ENCODE measurements at regions not wholly inside any gene's neighbourhood (a gene's known extent, or its start where the extent isn't known, plus 50 kb on each side); places are given as distances from the start of the nearest gene placed in this dataset.
"Not testable (repeated sequence)": the region's sequence is repeated elsewhere in the genome, so short reads cannot be mapped to it uniquely, and the experiment has no call there.

DNA sequence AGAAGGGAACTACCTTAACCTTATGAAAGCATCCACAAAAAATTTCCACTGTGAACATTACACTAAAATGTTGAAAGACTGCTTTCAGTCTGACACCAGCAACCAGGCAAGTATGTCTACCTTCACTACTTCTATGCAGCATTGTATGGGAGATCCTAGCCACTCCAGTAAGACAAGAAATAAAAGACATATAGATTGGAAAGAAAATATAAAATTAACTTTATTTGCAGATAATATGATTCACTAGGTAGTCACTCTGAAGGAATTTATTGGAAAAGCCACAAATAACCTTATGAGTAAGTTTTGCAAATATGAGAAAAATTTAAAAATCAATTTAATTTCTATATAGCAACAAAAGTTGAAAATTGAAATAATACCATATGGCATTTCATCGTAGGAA lies 172.0 kb downstream of the RERGL start:
- no peak overlapping the region for H3K4me3 ChIP-seq (ENCODE audit: control insufficient read depth, low read depth, low read length)
- no peak for DNase-seq (ENCODE audit: low read depth)
- TF ChIP-seq, protein P1, sequence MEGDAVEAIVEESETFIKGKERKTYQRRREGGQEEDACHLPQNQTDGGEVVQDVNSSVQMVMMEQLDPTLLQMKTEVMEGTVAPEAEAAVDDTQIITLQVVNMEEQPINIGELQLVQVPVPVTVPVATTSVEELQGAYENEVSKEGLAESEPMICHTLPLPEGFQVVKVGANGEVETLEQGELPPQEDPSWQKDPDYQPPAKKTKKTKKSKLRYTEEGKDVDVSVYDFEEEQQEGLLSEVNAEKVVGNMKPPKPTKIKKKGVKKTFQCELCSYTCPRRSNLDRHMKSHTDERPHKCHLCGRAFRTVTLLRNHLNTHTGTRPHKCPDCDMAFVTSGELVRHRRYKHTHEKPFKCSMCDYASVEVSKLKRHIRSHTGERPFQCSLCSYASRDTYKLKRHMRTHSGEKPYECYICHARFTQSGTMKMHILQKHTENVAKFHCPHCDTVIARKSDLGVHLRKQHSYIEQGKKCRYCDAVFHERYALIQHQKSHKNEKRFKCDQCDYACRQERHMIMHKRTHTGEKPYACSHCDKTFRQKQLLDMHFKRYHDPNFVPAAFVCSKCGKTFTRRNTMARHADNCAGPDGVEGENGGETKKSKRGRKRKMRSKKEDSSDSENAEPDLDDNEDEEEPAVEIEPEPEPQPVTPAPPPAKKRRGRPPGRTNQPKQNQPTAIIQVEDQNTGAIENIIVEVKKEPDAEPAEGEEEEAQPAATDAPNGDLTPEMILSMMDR (IDR thresholded peaks at IDR 0.05; ENCODE audit: control insufficient read depth, insufficient read depth, low read depth, low read length, missing control alignments) = no peak

DNA sequence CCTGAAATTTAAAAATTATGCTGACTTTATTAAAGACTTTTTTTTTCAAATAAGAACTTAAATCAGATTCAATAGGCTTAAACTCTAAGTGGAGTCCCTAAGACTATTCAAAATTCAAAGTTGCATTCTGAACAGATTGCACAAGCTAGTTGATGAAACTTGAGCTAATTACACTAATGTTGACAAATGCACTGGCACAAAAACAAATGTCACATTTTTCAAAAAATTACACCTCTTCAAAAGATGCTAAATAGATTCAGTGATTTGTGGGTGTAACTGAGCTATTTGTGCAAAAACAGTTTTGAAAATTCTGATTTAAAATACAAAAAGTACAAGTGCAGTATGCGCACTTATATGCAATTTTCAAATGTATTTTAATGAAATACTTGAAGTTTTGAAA lies 205.4 kb downstream of the RERGL start:
- DNase-seq (ENCODE audit: low read depth) = no peak
- no peak overlapping the region for H3K4me3 ChIP-seq (ENCODE audit: control insufficient read depth, low read depth, low read length)
- TF ChIP-seq, protein P1 (IDR thresholded peaks at IDR 0.05; ENCODE audit: control insufficient read depth, insufficient read depth, low read depth, low read length, missing control alignments) = no peak

DNA sequence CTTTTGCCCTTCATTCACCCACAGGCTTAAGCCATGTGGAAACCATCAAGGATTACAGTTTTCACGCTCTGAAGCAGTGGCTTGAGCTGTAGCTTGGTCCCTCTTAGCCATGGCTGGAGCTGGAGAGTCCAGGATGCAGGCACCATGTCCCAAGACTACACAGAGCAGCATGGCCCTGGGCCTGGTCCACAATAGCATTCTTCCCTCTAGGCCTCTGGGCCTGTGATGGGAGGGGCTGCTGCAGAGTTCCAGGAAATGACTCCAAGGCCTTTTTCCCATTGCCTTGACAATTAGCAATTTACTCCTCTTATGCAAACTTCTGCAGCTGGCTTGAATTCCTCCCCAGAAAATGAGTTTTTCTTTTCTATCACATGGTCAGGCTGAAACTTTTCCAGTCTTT lies 211.3 kb downstream of the RERGL start:
- no peak for DNase-seq (ENCODE audit: low read depth)
- H3K4me3 ChIP-seq (ENCODE audit: control insufficient read depth, low read depth, low read length) = no peak overlapping the region
- TF ChIP-seq, protein P1 (IDR thresholded peaks at IDR 0.05; ENCODE audit: control insufficient read depth, insufficient read depth, low read depth, low read length, missing control alignments) = no peak

DNA sequence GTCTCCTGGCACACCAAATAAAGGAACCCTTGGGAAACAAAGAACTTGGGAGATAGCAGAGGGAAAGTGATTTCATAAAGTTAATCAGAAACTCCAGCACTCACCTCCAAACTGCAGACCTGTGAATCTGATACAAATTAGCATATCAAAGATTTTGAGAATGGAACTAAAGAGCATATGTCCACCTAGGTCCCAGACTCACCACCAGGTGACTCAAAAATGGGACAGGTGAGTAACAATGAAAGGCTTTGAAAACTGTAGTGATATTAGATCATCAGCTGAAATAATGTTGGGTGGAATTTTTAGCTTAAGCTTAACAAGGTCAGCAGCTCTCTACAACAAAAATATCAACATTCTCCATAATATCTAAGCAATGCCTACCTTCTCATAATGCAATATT lies 214.8 kb downstream of the RERGL start:
- TF ChIP-seq, protein P1 (IDR thresholded peaks at IDR 0.05; ENCODE audit: control insufficient read depth, insufficient read depth, low read depth, low read length, missing control alignments) = no peak
- H3K4me3 ChIP-seq (ENCODE audit: control insufficient read depth, low read depth, low read length) = no peak overlapping the region
- no peak for DNase-seq (ENCODE audit: low read depth)

DNA sequence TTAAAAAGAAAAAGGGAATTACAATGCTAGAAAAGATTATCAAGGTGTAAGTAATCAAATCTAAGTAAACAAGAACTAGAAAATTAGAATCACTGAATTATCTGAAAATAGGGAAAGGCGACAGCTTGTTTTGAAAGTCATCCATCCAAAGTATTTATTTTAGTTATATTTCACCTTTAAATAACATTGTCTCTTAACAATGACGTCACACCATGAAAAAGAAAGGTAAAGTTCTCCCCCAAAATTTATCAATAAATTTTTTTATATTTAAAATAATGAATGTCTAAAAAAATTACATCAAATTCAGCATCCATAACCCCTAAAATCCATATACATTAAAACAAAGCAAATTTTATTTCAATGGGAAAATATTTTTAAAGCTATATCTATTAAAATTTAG lies 223.2 kb downstream of the RERGL start:
- no peak for DNase-seq (ENCODE audit: low read depth)
- H3K4me3 ChIP-seq (ENCODE audit: control insufficient read depth, low read depth, low read length) = no peak overlapping the region
- TF ChIP-seq, protein P1 (IDR thresholded peaks at IDR 0.05; ENCODE audit: control insufficient read depth, insufficient read depth, low read depth, low read length, missing control alignments) = no peak

DNA sequence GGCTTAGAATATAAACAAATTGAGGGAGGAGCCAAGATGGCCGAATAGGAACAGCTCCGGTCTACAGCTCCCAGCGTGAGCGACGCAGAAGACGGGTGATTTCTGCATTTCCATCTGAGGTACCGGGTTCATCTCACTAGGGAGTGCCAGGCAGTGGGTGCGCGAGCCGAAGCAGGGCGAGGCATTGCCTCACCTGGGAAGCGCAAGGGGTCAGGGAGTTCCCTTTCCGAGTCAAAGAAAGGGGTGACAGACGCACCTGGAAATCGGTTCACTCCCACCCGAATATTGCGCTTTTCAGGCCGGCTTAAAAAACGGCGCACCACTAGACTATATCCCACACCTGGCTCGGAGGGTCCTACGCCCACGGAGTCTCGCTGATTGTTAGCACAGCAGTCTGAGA lies 234.4 kb downstream of the RERGL start:
- not testable (repeated sequence) for H3K4me3 ChIP-seq (ENCODE audit: control insufficient read depth, low read depth, low read length); DNase-seq (ENCODE audit: low read depth)

DNA sequence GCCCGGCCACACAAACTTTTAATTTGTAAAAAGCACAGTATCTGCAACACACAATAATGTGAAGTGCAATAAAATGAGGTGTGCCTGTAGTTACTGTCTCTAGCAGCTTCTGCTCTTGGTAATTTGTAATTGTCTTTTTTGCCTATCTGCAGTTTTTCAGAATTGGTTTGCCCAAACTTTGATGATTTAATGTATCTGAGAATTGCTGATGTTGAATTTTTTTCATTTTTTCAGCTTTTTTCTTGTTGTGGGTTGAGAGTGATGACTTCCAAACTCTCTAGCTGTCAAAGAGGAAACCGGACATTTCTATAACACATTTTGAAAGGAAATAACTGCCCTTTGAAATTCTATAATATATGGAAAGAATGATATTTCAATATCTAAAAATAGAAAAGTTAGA lies 236.9 kb downstream of the RERGL start:
- H3K4me3 ChIP-seq (ENCODE audit: control insufficient read depth, low read depth, low read length) = no peak overlapping the region
- TF ChIP-seq, protein P1 (IDR thresholded peaks at IDR 0.05; ENCODE audit: control insufficient read depth, insufficient read depth, low read depth, low read length, missing control alignments) = no peak
- no peak for DNase-seq (ENCODE audit: low read depth)
